ENCODE measurements at regions not wholly inside any gene's neighbourhood (a gene's known extent, or its start where the extent isn't known, plus 50 kb on each side); places are given as distances from the start of the nearest gene placed in this dataset.

DNA sequence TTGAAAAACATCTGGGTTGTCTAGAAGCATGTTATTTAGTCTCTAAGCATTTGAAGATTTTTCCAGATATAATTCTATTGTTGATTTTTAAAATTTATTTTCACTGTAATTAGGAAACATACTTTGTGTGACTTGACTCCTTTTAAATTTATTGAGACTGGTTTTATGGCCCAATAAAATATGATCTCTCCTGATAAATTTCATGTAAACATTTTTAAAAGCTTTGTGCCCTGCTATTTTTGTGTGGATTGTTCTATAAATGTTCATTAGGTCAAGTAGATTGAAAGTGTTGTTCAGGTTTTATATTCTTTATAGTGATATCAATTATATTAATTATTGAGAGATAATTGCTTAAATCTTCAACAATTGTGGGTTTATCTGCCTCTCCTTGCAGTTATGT, 105.4 kb downstream of the RFX6 start:
- TF ChIP-seq, protein P1, sequence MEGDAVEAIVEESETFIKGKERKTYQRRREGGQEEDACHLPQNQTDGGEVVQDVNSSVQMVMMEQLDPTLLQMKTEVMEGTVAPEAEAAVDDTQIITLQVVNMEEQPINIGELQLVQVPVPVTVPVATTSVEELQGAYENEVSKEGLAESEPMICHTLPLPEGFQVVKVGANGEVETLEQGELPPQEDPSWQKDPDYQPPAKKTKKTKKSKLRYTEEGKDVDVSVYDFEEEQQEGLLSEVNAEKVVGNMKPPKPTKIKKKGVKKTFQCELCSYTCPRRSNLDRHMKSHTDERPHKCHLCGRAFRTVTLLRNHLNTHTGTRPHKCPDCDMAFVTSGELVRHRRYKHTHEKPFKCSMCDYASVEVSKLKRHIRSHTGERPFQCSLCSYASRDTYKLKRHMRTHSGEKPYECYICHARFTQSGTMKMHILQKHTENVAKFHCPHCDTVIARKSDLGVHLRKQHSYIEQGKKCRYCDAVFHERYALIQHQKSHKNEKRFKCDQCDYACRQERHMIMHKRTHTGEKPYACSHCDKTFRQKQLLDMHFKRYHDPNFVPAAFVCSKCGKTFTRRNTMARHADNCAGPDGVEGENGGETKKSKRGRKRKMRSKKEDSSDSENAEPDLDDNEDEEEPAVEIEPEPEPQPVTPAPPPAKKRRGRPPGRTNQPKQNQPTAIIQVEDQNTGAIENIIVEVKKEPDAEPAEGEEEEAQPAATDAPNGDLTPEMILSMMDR (IDR thresholded peaks at IDR 0.05; ENCODE audit: borderline replicate concordance, extremely low read depth, low read length, poor library complexity, severe bottlenecking): no peak
- no peak for TF ChIP-seq EZH2 (IDR thresholded peaks at IDR 0.05; ENCODE audit: borderline replicate concordance, low read depth, low read length, severe bottlenecking)
- Histone ChIP-seq H4K20me1 (ENCODE audit: insufficient read depth, low read length) (no peaks in the 10 kb centered on the region), H3K9ac (ENCODE audit: low read depth, low read length) (no peak overlapping the region), H3K36me3 (ENCODE audit: insufficient read depth, low read length) (no peaks in the 10 kb centered on the region), H3K79me2 (ENCODE audit: insufficient read depth, low read length) (no peaks in the 10 kb centered on the region), H2AFZ (ENCODE audit: low read depth, low read length) (no peak overlapping the region), H3K27ac (ENCODE audit: low read length) (no peak overlapping the region), H3K27me3 (ENCODE audit: insufficient read depth, low read length, poor library complexity) (no peaks in the 10 kb centered on the region), H3K4me1 (ENCODE audit: insufficient read depth, low read length) (no peaks in the 10 kb centered on the region), H3K4me3 (ENCODE audit: low read depth in 1 of 2, low read length in 2 of 2) (no peak overlapping the region), H3K9me3 (ENCODE audit: insufficient read depth, low read length, severe bottlenecking) (peaks cover 5% of the 10 kb centered on the region), H3K4me2 (ENCODE audit: insufficient read depth, low read length) (no peak overlapping the region)
- ATAC-seq (ENCODE audit: insufficient read depth, low read depth) (no peak), DNase-seq (no peak)

DNA sequence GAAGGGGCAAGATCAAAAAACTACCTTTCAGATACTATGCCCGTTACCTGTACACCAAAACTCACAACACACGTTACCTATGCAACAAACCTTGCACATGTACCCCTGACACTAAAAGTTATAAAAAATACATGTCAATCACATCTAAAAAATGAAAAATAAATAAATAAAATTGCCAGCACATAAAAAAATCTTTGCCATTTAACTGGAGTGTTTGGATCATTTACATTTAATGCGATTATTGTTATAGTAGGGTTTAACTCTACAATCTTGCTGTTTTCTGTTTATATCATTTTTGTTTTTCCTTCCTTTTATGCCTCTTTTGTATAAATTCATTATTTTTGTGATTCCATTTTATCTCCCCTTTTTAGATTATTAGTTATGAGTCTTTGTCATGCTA, 106.3 kb downstream of the RFX6 start:
- H2AFZ ChIP-seq (ENCODE audit: low read depth, low read length): no peak overlapping the region
- no peaks in the 10 kb centered on the region for H3K79me2 ChIP-seq (ENCODE audit: insufficient read depth, low read length)
- no peaks in the 10 kb centered on the region for H3K4me1 ChIP-seq (ENCODE audit: insufficient read depth, low read length)
- H3K4me2 ChIP-seq (ENCODE audit: insufficient read depth, low read length): no peak overlapping the region
- ATAC-seq (ENCODE audit: insufficient read depth, low read depth) (no peak), DNase-seq (no peak)
- H3K9ac ChIP-seq (ENCODE audit: low read depth, low read length): no peak overlapping the region
- no peak overlapping the region for H3K27ac ChIP-seq (ENCODE audit: low read length)
- no peaks in the 10 kb centered on the region for H4K20me1 ChIP-seq (ENCODE audit: insufficient read depth, low read length)
- H3K9me3 ChIP-seq (ENCODE audit: insufficient read depth, low read length, severe bottlenecking): peaks cover 5% of the 10 kb centered on the region
- H3K36me3 ChIP-seq (ENCODE audit: insufficient read depth, low read length): no peaks in the 10 kb centered on the region
- no peaks in the 10 kb centered on the region for H3K27me3 ChIP-seq (ENCODE audit: insufficient read depth, low read length, poor library complexity)
- H3K4me3 ChIP-seq (ENCODE audit: low read depth in 1 of 2, low read length in 2 of 2): no peak overlapping the region
- no peak for TF ChIP-seq EZH2 (IDR thresholded peaks at IDR 0.05; ENCODE audit: borderline replicate concordance, low read depth, low read length, severe bottlenecking)
- TF ChIP-seq, protein P1 (IDR thresholded peaks at IDR 0.05; ENCODE audit: borderline replicate concordance, extremely low read depth, low read length, poor library complexity, severe bottlenecking): no peak

DNA sequence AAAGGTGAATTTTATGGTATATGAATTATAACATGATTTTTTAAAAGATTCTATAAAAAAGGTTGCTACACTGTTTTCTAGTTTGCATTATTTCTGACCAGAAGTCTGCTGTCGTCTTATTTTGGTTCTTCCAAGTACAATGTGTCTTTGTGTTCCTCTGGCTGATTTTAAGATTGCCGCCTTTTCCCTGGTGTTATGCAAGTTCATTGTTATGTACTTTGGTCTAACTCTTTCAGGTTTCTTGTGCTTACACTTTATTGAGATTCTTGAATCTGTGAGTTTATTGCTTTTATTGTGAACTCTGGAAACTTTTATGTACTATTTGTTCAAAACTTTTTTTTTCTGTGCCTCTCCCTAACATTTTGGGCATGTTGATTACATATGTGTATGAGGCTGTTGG, 109.8 kb downstream of the RFX6 start:
- no peak overlapping the region for H3K9ac ChIP-seq (ENCODE audit: low read depth, low read length)
- H3K27ac ChIP-seq (ENCODE audit: low read length): no peak overlapping the region
- no peak overlapping the region for H2AFZ ChIP-seq (ENCODE audit: low read depth, low read length)
- H3K9me3 ChIP-seq (ENCODE audit: insufficient read depth, low read length, severe bottlenecking): peaks cover 5% of the 10 kb centered on the region
- no peaks in the 10 kb centered on the region for H3K4me1 ChIP-seq (ENCODE audit: insufficient read depth, low read length)
- H4K20me1 ChIP-seq (ENCODE audit: insufficient read depth, low read length): no peaks in the 10 kb centered on the region
- ATAC-seq (ENCODE audit: insufficient read depth, low read depth) (no peak), DNase-seq (no peak)
- H3K27me3 ChIP-seq (ENCODE audit: insufficient read depth, low read length, poor library complexity): no peaks in the 10 kb centered on the region
- H3K79me2 ChIP-seq (ENCODE audit: insufficient read depth, low read length): no peaks in the 10 kb centered on the region
- TF ChIP-seq, protein P1 (IDR thresholded peaks at IDR 0.05; ENCODE audit: borderline replicate concordance, extremely low read depth, low read length, poor library complexity, severe bottlenecking): no peak
- no peak for TF ChIP-seq EZH2 (IDR thresholded peaks at IDR 0.05; ENCODE audit: borderline replicate concordance, low read depth, low read length, severe bottlenecking)
- no peak overlapping the region for H3K4me3 ChIP-seq (ENCODE audit: low read depth in 1 of 2, low read length in 2 of 2)
- H3K4me2 ChIP-seq (ENCODE audit: insufficient read depth, low read length): no peak overlapping the region
- no peaks in the 10 kb centered on the region for H3K36me3 ChIP-seq (ENCODE audit: insufficient read depth, low read length)

DNA sequence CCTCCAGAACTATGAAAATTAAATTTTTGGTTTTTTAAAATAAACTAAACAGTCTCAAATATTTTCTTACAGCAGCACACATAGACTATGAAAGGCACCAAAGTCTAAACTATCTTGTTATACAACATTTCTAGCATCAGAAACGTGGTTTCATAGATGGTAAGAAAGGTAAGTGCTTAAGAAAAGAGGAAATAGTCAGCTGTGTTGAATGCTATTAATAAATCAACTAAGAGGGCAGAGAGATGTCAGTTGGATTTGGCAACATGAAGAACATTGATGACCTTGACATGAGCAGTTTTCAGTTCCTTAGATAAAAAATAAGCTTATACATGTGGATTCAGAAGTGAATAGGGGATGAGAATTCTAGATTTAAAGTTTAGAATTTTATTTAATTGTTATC, 113.6 kb downstream of the RFX6 start:
- DNase-seq (no peak), ATAC-seq (ENCODE audit: insufficient read depth, low read depth) (no peak)
- Histone ChIP-seq H3K27ac (ENCODE audit: low read length) (no peak overlapping the region), H2AFZ (ENCODE audit: low read depth, low read length) (no peak overlapping the region), H3K79me2 (ENCODE audit: insufficient read depth, low read length) (no peaks in the 10 kb centered on the region), H3K4me1 (ENCODE audit: insufficient read depth, low read length) (no peaks in the 10 kb centered on the region), H3K36me3 (ENCODE audit: insufficient read depth, low read length) (no peaks in the 10 kb centered on the region), H4K20me1 (ENCODE audit: insufficient read depth, low read length) (no peaks in the 10 kb centered on the region), H3K9ac (ENCODE audit: low read depth, low read length) (no peak overlapping the region), H3K4me3 (ENCODE audit: low read depth in 1 of 2, low read length in 2 of 2) (no peak overlapping the region), H3K4me2 (ENCODE audit: insufficient read depth, low read length) (no peak overlapping the region), H3K27me3 (ENCODE audit: insufficient read depth, low read length, poor library complexity) (no peaks in the 10 kb centered on the region), H3K9me3 (ENCODE audit: insufficient read depth, low read length, severe bottlenecking) (no peaks in the 10 kb centered on the region)
- TF ChIP-seq, protein P1 (IDR thresholded peaks at IDR 0.05; ENCODE audit: borderline replicate concordance, extremely low read depth, low read length, poor library complexity, severe bottlenecking): no peak
- TF ChIP-seq EZH2 (IDR thresholded peaks at IDR 0.05; ENCODE audit: borderline replicate concordance, low read depth, low read length, severe bottlenecking): no peak
